ENCODE measurements at regions not wholly inside any gene's neighbourhood (a gene's known extent, or its start where the extent isn't known, plus 50 kb on each side); places are given as distances from the start of the nearest gene placed in this dataset.

- H3K14ac ChIP-seq (ENCODE audit: insufficient read length), result no peak overlapping the region
- no peak overlapping the region for H2AK5ac ChIP-seq (ENCODE audit: low read depth, low read length)
- peak overlapping the region; percentile 23; the same call in 1 of the 2 replicates for H2AFZ ChIP-seq (ENCODE audit: low read length)
- no peaks in the 10 kb centered on the region for H3K23me2 ChIP-seq (ENCODE audit: low read depth, low read length)
- H4K91ac ChIP-seq (replicated peaks; ENCODE audit: insufficient read length, low read length), result no peak overlapping the region
- H3K18ac ChIP-seq (ENCODE audit: extremely low read depth, low read length), result no peak overlapping the region
- no peaks in the 10 kb centered on the region for H4K20me1 ChIP-seq (replicated peaks in 1 of 2; ENCODE audit: control insufficient read depth in 1 of 2, insufficient read depth in 2 of 2, low read length in 2 of 2)
- DNase-seq (ENCODE audit: low read depth in 1 of 2, low spot score in 2 of 2), result no peak
- no peak overlapping the region for H2BK120ac ChIP-seq (replicated peaks; ENCODE audit: low read depth, low read length)
- no peak overlapping the region for H3K23ac ChIP-seq (ENCODE audit: insufficient read length)
- H3K79me2 ChIP-seq (ENCODE audit: control insufficient read depth in 1 of 2, insufficient read depth in 2 of 2, low read length in 2 of 2), result no peaks in the 10 kb centered on the region
- no peaks in the 10 kb centered on the region for H3K27me3 ChIP-seq (replicated peaks in 1 of 4; ENCODE audit: control insufficient read depth in 3 of 4, extremely low read depth in 1 of 4, insufficient read depth in 3 of 4, low read length in 3 of 4)
- H3K4me3 ChIP-seq (ENCODE audit: extremely low read depth in 1 of 4, insufficient read depth in 2 of 4, low read depth in 3 of 4, low read length in 4 of 4), result no peak overlapping the region
- WGBS, 2 experiments (ENCODE audit: extremely low coverage in 1 of 2, insufficient coverage in 1 of 2, insufficient read length in 1 of 2, insufficient replicate concordance in 2 of 2, low coverage in 1 of 2, low lambda C conversion rate in 2 of 2, missing lambda C conversion rate in 1 of 2), result 89% methylated on average over 2 of the region's 2 CpGs; no CpG with 5 or more reads in 1 of the 2 experiments
- ChIA-PET CTCF (ENCODE audit: partially characterized antibody) (interaction anchor here (1.3 kb wide), 1 partner anchor 121 kb away, joined by 4 read pairs; no protein-coding TSS in a partner anchor), POLR2A (ENCODE audit: partially characterized antibody) (no interaction called here)
- H3K56ac ChIP-seq (replicated peaks; ENCODE audit: insufficient read length, low read depth, low read length), result no peak overlapping the region
- no peak overlapping the region for H4K8ac ChIP-seq (ENCODE audit: extremely low read depth, insufficient read depth, low read length)
- no peak overlapping the region for H3K4me2 ChIP-seq (ENCODE audit: insufficient read depth in 1 of 2, low read depth in 2 of 2, low read length in 2 of 2)
- H3K9me3 ChIP-seq (ENCODE audit: insufficient read depth in 2 of 2, low read depth in 1 of 2, low read length in 1 of 2), result no peaks in the 10 kb centered on the region
- TF ChIP-seq TCF12 (IDR thresholded peaks at IDR 0.05; ENCODE audit: low read depth, low read length), result no peak
- no peak for TF ChIP-seq CEBPB (IDR thresholded peaks at IDR 0.05; ENCODE audit: low read depth, low read length)
- no peak for TF ChIP-seq RBBP5 (IDR thresholded peaks at IDR 0.05; ENCODE audit: borderline replicate concordance, low read depth, low read length)
- TF ChIP-seq RAD21 (IDR thresholded peaks at IDR 0.05 in 1 of 2, conservative IDR thresholded peaks at IDR 0.05 in 1 of 2; ENCODE audit: low read depth in 2 of 2, low read length in 2 of 2), result no peak
- no peak for TF ChIP-seq JUN (IDR thresholded peaks at IDR 0.05; ENCODE audit: low read depth, low read length)
- TF ChIP-seq HDAC6 (IDR thresholded peaks at IDR 0.05; ENCODE audit: low read depth, low read length), result no peak
- no peak for TF ChIP-seq CBX5 (IDR thresholded peaks at IDR 0.05; ENCODE audit: low read depth, low read length)
- no peak for TF ChIP-seq EGR1 (IDR thresholded peaks at IDR 0.05; ENCODE audit: borderline replicate concordance, low read depth, low read length)
- no peak for TF ChIP-seq GTF2F1 (IDR thresholded peaks at IDR 0.05; ENCODE audit: borderline replicate concordance, low read depth, low read length)
- TF ChIP-seq SIX5 (IDR thresholded peaks at IDR 0.05; ENCODE audit: low read depth, low read length), result no peak
- no peak for TF ChIP-seq SRF (IDR thresholded peaks at IDR 0.05; ENCODE audit: low read depth, low read length)
- TF ChIP-seq POU5F1 (IDR thresholded peaks at IDR 0.05; ENCODE audit: low read depth, low read length), result no peak
- TF ChIP-seq RXRA (IDR thresholded peaks at IDR 0.05; ENCODE audit: insufficient read depth, low read depth, low read length), result no peak
- no peak for TF ChIP-seq BRCA1 (IDR thresholded peaks at IDR 0.05; ENCODE audit: low read depth, low read length)
- no peak overlapping the region for H3K9ac ChIP-seq (replicated peaks in 1 of 4; ENCODE audit: extremely low read depth in 1 of 4, low read depth in 3 of 4, low read length in 3 of 4)
- H2BK20ac ChIP-seq (ENCODE audit: low read length), result no peak overlapping the region
- H4K5ac ChIP-seq (ENCODE audit: insufficient read length, low read depth, low read length), result no peak overlapping the region
- H3K4me1 ChIP-seq (replicated peaks in 1 of 4; ENCODE audit: control insufficient read depth in 3 of 4, insufficient read depth in 4 of 4, low read length in 3 of 4), result no peaks in the 10 kb centered on the region; a peak in 1 of 7 replicates
- no peak overlapping the region for H3K27ac ChIP-seq (ENCODE audit: low read depth, low read length)
- H2BK12ac ChIP-seq (ENCODE audit: low read depth, low read length), result no peak overlapping the region
- H3K4ac ChIP-seq (replicated peaks; ENCODE audit: insufficient read length, low read depth, low read length), result no peak overlapping the region
- no peak for FAIRE-seq
- no peaks in the 10 kb centered on the region for H3K79me1 ChIP-seq (ENCODE audit: low read depth, low read length)
- H2BK5ac ChIP-seq (ENCODE audit: low read depth, low read length), result no peak overlapping the region
- H2BK15ac ChIP-seq (ENCODE audit: low read length), result no peak overlapping the region
- no peaks in the 10 kb centered on the region for H3K36me3 ChIP-seq (ENCODE audit: control insufficient read depth in 2 of 4, insufficient read depth in 4 of 4, low read length in 3 of 4)
Observed at GRCh38 chr3:126275620-126275904, 81.6 kb downstream of the KLF15 start.
